Fibroblast of pulmonary artery (primary cell): ENCODE measurements at regions not wholly inside any gene's neighbourhood (a gene's known extent, or its start where the extent isn't known, plus 50 kb on each side); places are given as distances from the start of the nearest gene placed in this dataset.
A peak's percentile ranks its signal among the peaks of the same experiment; 100 is the strongest.

Experiments
- DNase-seq: peaks from one replicate; pipeline ENCODE4 v3.0.0-alpha.2; 2010; ENCODE audit warnings: low read depth
- H3K4me3 ChIP-seq: replicated peaks from 2 replicates; pipeline ENCODE4 v1.5.1; 2011; ENCODE audit warnings: low read depth, mild to moderate bottlenecking, control low read depth, low read length, moderate library complexity
- TF ChIP-seq, protein P1 (sequence below): IDR thresholded peaks from 2 replicates; pipeline ENCODE4 v1.5.1; 2011; ENCODE audit warnings: mild to moderate bottlenecking, control low read depth, low read length, inconsistent platforms; ENCODE audit errors: missing control alignments

DNA sequence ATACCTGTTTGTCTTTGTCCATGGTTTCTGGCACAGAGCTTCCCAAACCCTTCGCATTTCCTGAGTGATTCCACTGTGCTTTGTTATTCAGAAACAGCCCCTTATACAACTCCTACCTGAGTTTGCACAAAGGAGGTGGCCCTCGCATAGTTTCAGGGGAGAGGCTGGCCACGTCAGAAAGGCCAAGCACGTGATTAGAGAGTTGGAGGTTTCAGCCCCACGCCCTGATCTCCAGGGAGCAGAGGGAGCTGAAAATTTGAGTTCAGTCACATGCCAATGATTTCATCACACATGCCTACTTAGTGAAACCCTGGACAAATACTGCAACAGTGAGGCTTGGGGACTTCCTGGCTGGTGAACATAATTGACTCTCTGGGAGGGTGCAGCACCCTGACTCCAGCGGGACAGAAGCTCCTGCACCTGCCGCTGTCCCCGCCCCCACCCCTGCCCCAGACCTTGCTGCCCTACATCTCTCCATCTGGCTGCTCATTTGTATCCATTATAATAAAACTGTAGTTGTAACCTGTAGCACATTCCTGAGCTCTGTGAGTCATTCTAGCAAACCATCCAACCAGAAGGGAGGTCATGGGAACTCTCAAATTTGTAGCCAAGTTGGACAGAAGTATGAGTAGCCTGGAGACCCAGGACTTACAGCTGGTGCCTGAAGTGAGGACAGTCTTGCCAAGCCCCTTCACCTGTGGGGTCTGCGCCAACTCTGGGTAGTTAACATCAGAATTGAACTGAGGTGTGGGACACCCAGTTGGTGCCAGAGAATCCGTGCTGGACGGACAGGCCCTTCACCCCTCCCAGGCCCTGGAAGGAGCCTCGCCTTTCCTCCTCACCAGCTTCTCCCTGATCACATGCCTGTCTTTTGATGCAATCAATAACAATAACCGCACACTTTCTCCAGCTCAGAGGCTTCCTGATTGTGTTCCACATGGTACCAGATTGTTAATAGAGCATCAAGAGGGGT, 224.3 kb downstream of the ANAPC1 start:
- H3K4me3 ChIP-seq, result no peak overlapping the region
- peak; percentile 86 for DNase-seq
- TF ChIP-seq, protein P1, sequence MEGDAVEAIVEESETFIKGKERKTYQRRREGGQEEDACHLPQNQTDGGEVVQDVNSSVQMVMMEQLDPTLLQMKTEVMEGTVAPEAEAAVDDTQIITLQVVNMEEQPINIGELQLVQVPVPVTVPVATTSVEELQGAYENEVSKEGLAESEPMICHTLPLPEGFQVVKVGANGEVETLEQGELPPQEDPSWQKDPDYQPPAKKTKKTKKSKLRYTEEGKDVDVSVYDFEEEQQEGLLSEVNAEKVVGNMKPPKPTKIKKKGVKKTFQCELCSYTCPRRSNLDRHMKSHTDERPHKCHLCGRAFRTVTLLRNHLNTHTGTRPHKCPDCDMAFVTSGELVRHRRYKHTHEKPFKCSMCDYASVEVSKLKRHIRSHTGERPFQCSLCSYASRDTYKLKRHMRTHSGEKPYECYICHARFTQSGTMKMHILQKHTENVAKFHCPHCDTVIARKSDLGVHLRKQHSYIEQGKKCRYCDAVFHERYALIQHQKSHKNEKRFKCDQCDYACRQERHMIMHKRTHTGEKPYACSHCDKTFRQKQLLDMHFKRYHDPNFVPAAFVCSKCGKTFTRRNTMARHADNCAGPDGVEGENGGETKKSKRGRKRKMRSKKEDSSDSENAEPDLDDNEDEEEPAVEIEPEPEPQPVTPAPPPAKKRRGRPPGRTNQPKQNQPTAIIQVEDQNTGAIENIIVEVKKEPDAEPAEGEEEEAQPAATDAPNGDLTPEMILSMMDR, result no peak

DNA sequence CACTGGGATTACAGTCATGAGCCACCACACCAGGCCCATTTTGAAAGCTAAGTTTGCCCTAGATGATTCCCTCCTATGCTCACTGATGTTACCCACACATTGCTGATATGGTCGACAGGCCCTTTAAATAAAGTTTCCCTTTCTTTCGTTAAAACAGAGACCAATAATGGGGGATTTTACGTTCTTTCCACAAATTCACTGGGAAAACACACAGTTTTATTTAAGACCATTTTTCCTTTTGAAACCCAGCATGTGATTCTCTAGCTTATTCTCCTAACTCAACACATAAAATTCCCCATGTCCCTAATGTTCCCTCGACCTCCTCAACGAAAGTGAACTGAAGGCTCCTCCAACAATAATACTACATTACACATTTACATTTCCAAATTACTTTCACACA, 223.2 kb downstream of the ANAPC1 start:
- no peak for DNase-seq
- TF ChIP-seq, protein P1, result no peak

DNA sequence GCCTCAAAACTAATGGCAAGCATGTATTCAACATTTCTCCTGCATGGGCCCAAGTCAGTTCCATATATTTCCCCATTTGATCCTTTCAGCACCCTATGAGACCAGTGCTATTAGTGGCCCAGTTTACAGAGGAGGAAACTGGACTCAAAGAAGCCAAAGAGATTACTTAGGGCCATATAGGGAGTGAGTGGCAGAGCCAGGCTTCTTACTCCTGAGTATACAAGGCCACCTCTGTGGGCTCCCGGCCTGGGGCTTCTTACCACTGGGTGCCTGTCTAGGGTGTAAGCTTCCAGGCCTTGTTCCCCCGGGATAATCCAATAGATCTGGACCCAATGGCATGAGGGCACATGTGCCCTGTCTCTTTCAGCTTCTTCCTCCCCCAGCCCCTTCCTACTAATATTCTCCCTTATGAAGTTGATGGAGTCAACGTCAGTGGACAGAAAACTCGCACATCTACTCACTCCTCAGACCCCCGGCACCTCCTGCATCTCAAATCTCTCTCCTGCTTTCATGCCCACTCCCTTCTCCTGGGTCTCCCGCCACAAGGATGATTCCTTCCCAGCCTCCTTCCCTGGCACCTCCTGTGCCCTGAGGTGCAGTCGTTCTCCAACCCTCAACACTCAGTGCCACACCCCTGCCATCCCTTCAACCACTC, 222.6 kb downstream of the ANAPC1 start:
- no peak for DNase-seq
- TF ChIP-seq, protein P1, result no peak
- H3K4me3 ChIP-seq, result no peak overlapping the region

More for the DNA sequence above, 223.2 kb downstream of the ANAPC1 start:
- H3K4me3 ChIP-seq, result no peak overlapping the region

DNA sequence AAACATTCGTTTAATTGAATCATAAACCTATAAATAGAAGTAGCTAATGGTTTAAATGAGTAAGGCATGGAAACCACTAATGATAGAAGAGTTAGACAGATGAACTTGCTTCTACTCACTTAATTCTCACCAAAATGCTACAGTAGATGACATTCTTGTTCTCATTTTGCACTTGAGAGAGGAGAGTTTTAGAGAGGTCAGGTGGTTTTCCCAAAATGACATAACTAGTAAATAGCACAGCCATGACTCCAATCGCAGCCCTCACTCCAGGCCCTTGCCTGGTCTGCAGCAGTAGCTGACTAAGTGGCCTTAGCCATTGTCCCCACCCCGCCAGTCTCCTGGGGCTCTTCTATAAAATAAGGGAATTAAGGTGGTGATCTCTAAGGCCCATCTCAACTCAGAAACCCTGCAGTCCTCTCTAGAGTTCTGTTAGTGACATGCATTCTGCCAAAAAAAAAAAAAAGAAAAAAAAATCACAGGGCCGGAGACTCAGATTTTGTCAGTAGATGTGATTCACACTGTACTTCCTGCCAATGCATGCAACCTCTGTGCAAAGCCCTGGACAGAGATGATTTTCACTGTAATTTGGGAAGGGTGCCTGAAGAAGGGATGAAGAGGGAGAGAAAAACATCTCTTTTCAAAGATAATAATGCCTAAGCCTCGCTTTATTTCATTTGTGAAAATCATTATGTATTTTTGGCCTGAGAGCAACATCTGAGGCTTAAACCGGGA, 221.8 kb downstream of the ANAPC1 start:
- peak; percentile 63 for DNase-seq
- TF ChIP-seq, protein P1, result no peak
- H3K4me3 ChIP-seq, result no peak overlapping the region

DNA sequence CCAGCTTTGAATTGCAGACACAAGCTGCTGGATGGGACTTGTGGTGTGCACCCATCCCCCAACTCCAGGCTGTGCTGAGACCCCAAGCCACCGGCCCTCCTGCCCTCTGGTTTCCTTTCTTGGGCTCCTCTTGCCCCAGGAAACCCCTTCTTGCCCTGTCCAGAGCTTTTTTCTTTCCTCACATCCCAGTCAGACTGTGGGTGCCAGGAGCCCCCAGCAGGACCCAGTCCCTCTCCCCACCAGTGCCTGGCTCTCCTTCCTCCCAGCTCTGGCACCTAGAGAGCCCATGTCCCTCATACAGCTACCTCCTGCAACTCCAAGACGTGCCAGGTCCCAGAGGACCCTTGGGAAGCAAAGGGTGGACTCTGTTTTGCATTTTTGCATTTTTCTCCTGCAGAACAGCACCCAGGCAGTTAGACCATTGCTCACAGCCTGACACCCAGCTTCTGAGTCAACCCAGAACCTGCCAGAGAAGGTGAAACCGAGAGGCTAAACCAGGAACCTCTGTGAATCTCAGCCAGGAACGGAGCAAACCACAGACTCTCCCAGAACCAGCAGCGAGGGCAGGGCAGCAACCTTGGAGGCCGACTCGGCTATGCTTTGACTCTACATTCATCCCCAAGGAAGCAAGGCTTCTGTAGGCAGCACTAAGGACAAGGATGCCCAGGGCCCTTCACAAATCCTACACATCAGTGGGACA, 221.1 kb downstream of the ANAPC1 start:
- peak; percentile 7 for DNase-seq
- no peak overlapping the region for H3K4me3 ChIP-seq
- TF ChIP-seq, protein P1, result no peak
